Gastrocnemius medialis (tissue), 4 donors: ENCODE measurements at regions not wholly inside any gene's neighbourhood (a gene's known extent, or its start where the extent isn't known, plus 50 kb on each side); places are given as distances from the start of the nearest gene placed in this dataset.

Experiments used
- ATAC-seq, 2 donors: fragments of 150-250 bp; one replicate each; pipeline ENCODE4 v1.9.1; 2016
- DNase-seq, 2 donors: peaks; one replicate each; pipeline ENCODE4 v3.0.0-alpha.2; 2019
- H3K27ac ChIP-seq, 4 donors: fragments of 200-600 bp; sonication (generic); 1 replicate in 1 of 4; 2 replicates in 3 of 4; pipeline ENCODE4 v1.5.1; 2016 to 2018; ENCODE audit warnings: mild to moderate bottlenecking in 2 of 4, moderate library complexity in 1 of 4
- H3K27me3 ChIP-seq, 3 donors: fragments of 200-600 bp; sonication (generic) in 2 of 3; 1 replicate in 1 of 3; 2 replicates in 2 of 3; pipeline versions ENCODE4 v1.5.1 to v1.6.0; 2016 to 2019; ENCODE audit warnings: mild to moderate bottlenecking in 1 of 3, moderate library complexity in 1 of 3
- H3K36me3 ChIP-seq, 2 donors: fragments of 200-600 bp; sonication (generic) in 1 of 2; one replicate each; pipeline ENCODE4 v1.5.1; 2017 to 2018
- H3K4me1 ChIP-seq, 2 donors: fragments of 200-600 bp; sonication (generic) in 1 of 2; one replicate each; pipeline ENCODE4 v1.5.1; 2016 to 2017; ENCODE audit warnings: mild to moderate bottlenecking in 2 of 2
- H3K4me3 ChIP-seq, 4 donors: fragments of 200-600 bp; sonication (generic) in 3 of 4; 1 replicate in 1 of 4; 2 replicates in 3 of 4; pipeline ENCODE4 v1.5.1; 2016 to 2019; ENCODE audit warnings: mild to moderate bottlenecking in 2 of 4
- H3K9me3 ChIP-seq, 3 donors: fragments of 200-600 bp; sonication (generic) in 2 of 3; 1 replicate in 1 of 3; 2 replicates in 2 of 3; pipeline ENCODE4 v1.5.1; 2016 to 2019
- CTCF ChIP-seq, 5 experiments: fragments of 450-650 bp in 3 of 5; fragments of 200-600 bp in 2 of 5; sonication (generic) in 2 of 5; IDR thresholded peaks in 4 of 5; conservative IDR thresholded peaks in 1 of 5; 1 replicate in 4 of 5; 2 replicates in 1 of 5; pipeline ENCODE4 v1.5.1; 2016 to 2019; ENCODE audit warnings: antibody characterized with exemption in 5 of 5, mild to moderate bottlenecking in 3 of 5, moderate library complexity in 3 of 5
- POLR2A ChIP-seq, 2 donors: fragments of 450-650 bp; IDR thresholded peaks; one replicate each; pipeline ENCODE4 v1.6.1; 2017; ENCODE audit warnings: antibody characterized with exemption in 2 of 2, mild to moderate bottlenecking in 2 of 2, moderate library complexity in 2 of 2
- in situ Hi-C, 4 donors: fragments of 200-750 bp; cut with MboI; loops; one replicate each; pipeline versions ENCODE4 v1.15.0 to v1.8.0; 2017; ENCODE audit warnings: low sequenced_read_pairs in 4 of 4
- intact Hi-C: fragments of 100-400 bp; cut with DNase I; formaldehyde crosslinking; loops from one replicate; pipeline ENCODE4 v1.15.1; 2023; ENCODE audit warnings: low total_unique reads

- no peak overlapping the region for H3K4me3 ChIP-seq
- in situ Hi-C loops: no loop called here
- intact Hi-C loops: no loop called here
Observed at GRCh38 chr16:86786994-86787393, 208.6 kb downstream of the FOXL1 start.

DNA sequence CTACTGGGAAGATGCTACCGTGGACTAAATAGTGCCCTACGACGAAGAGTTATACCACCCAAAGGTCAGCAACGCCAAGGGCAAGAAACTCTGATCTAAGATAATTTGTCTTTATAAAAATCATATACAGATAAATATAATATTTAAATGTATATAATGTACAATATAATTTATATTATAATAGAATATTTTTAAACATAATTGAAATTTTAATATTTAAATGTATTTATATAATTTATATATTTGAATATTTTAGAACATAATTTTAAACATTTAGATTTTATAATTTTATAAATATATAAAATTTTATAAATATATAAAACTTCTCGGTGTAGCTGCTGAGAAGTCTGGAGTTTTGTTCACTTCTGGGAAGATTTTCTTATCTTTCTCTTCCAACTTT is 209.2 kb downstream of the FOXL1 start:
- peaks cover 0 to 30% (median 17%) of the 10 kb centered on the region in 3 donors for H3K27me3 ChIP-seq
- DNase-seq: no peak
- in situ Hi-C loops (no loop called here), intact Hi-C loops (no loop called here)
- H3K4me1 ChIP-seq: no peaks in the 10 kb centered on the region
- no peaks in the 10 kb centered on the region for H3K36me3 ChIP-seq
- no peak overlapping the region for H3K4me3 ChIP-seq
- no peak overlapping the region for H3K27ac ChIP-seq
- no peaks in the 10 kb centered on the region for H3K9me3 ChIP-seq
- no peak for TF ChIP-seq POLR2A (IDR thresholded peaks at IDR 0.05)
- no peak for TF ChIP-seq CTCF (IDR thresholded peaks at IDR 0.05 in 4 of 5, conservative IDR thresholded peaks at IDR 0.05 in 1 of 5)
- ATAC-seq: no peak

More at GRCh38 chr16:86786994-86787393, 208.6 kb downstream of the FOXL1 start:
- Histone ChIP-seq H3K36me3 (no peaks in the 10 kb centered on the region), H3K27me3 (peaks cover 0 to 30% (median 14%) of the 10 kb centered on the region in 3 donors), H3K4me1 (no peaks in the 10 kb centered on the region), H3K27ac (no peak overlapping the region), H3K9me3 (no peaks in the 10 kb centered on the region)
- DNase-seq: no peak
- TF ChIP-seq CTCF (IDR thresholded peaks at IDR 0.05 in 4 of 5, conservative IDR thresholded peaks at IDR 0.05 in 1 of 5): no peak
- no peak for TF ChIP-seq POLR2A (IDR thresholded peaks at IDR 0.05)
- no peak for ATAC-seq

DNA sequence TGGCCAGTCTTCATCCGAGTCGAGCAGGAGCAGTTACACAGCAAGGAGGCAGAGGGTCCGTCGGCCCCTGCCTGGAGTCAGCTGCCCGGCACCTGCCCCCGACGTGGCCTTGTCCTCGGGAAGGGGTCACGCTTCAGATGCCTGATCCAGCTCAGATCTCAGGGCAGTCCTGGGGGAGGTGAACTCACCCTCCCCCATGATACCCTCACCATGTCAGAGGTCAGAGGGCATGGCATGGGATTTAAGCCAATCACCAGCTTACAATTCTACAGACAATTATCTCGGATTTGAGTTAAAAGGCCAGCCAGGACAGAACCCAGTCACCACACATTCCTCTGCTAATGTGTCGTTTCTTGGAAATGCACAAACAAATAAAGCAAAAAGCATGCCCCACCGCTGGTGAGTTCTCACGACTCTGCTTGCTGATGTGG is 211.3 kb downstream of the FOXL1 start:
- no peaks in the 10 kb centered on the region for H3K36me3 ChIP-seq
- no peaks in the 10 kb centered on the region for H3K9me3 ChIP-seq
- DNase-seq (no peak), ATAC-seq (no peak)
- H3K4me3 ChIP-seq: no peak overlapping the region
- in situ Hi-C loops: no loop called here
- peaks cover 5 to 28% (median 20%) of the 10 kb centered on the region in 3 donors for H3K27me3 ChIP-seq
- H3K4me1 ChIP-seq: no peaks in the 10 kb centered on the region
- TF ChIP-seq CTCF (IDR thresholded peaks at IDR 0.05 in 4 of 5, conservative IDR thresholded peaks at IDR 0.05 in 1 of 5) (no peak), POLR2A (IDR thresholded peaks at IDR 0.05) (no peak)
- no peak overlapping the region for H3K27ac ChIP-seq
- intact Hi-C loops: loop anchor here (10.0 kb wide), 1 partner anchor 45 kb away; no protein-coding TSS in a partner anchor

- H3K36me3 ChIP-seq: no peaks in the 10 kb centered on the region
- no peaks in the 10 kb centered on the region for H3K4me1 ChIP-seq
- H3K9me3 ChIP-seq: no peaks in the 10 kb centered on the region
- TF ChIP-seq CTCF (IDR thresholded peaks at IDR 0.05 in 4 of 5, conservative IDR thresholded peaks at IDR 0.05 in 1 of 5) (no peak), POLR2A (IDR thresholded peaks at IDR 0.05) (no peak)
- H3K4me3 ChIP-seq: no peak overlapping the region
- intact Hi-C loops: loop anchor here (10.0 kb wide), 1 partner anchor 47 kb away; no protein-coding TSS in a partner anchor
- in situ Hi-C loops: no loop called here
- ATAC-seq (no peak), DNase-seq (no peak)
- H3K27ac ChIP-seq: no peak overlapping the region
- peaks cover 5 to 27% (median 20%) of the 10 kb centered on the region in 3 donors for H3K27me3 ChIP-seq
Observed at GRCh38 chr16:86791287-86792035, 213.1 kb downstream of the FOXL1 start.
